NB4 (cell line): ENCODE measurements at regions not wholly inside any gene's neighbourhood (a gene's known extent, or its start where the extent isn't known, plus 50 kb on each side); places are given as distances from the start of the nearest gene placed in this dataset.

Source experiments
- MYC ChIP-seq: IDR thresholded peaks from 2 replicates; pipeline ENCODE4 v1.6.1; 2011; ENCODE audit warnings: low read depth, low read length
- POLR2A ChIP-seq: IDR thresholded peaks from 2 replicates; pipeline ENCODE4 v1.6.1; 2011; ENCODE audit warnings: mild to moderate bottlenecking; ENCODE audit not compliant: insufficient read length; ENCODE audit errors: extremely low read depth
- TF ChIP-seq, protein P1 (sequence below): IDR thresholded peaks from one replicate; pipeline ENCODE4 v1.5.1; 2012; ENCODE audit warnings: low read depth, low read length
- TF ChIP-seq, protein P2 (sequence below): IDR thresholded peaks from 2 replicates; pipeline ENCODE4 v1.6.1; 2011; ENCODE audit warnings: low read depth, low read length

DNA sequence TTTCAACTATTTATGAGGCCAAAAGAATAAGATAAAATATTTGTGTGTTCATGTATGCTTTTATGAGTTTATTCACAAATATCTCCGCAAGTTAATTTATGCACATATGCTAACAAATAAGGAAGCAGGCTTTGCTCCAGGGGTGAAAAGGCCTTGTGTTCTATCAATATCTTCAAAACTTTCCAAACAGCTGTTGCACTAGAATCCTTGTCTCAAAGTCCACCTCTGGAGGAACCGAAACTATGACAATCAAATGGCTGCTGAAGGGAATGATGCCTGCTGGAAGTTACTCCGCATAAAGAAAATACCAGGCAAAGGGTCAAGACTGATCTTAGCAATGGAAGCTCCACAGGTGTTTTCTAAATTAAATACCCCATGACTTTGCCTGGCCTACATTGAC is 145.0 kb upstream of the GHITM start:
- TF ChIP-seq, protein P1, sequence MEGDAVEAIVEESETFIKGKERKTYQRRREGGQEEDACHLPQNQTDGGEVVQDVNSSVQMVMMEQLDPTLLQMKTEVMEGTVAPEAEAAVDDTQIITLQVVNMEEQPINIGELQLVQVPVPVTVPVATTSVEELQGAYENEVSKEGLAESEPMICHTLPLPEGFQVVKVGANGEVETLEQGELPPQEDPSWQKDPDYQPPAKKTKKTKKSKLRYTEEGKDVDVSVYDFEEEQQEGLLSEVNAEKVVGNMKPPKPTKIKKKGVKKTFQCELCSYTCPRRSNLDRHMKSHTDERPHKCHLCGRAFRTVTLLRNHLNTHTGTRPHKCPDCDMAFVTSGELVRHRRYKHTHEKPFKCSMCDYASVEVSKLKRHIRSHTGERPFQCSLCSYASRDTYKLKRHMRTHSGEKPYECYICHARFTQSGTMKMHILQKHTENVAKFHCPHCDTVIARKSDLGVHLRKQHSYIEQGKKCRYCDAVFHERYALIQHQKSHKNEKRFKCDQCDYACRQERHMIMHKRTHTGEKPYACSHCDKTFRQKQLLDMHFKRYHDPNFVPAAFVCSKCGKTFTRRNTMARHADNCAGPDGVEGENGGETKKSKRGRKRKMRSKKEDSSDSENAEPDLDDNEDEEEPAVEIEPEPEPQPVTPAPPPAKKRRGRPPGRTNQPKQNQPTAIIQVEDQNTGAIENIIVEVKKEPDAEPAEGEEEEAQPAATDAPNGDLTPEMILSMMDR = no peak
- TF ChIP-seq POLR2A (no peak), MYC (no peak)
- TF ChIP-seq, protein P2, sequence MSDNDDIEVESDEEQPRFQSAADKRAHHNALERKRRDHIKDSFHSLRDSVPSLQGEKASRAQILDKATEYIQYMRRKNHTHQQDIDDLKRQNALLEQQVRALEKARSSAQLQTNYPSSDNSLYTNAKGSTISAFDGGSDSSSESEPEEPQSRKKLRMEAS = no peak
